DMS153 treated with DMSO at 0.1 percent for 48 hours (cell line): ENCODE measurements at regions not wholly inside any gene's neighbourhood (a gene's known extent, or its start where the extent isn't known, plus 50 kb on each side); places are given as distances from the start of the nearest gene placed in this dataset.
"Not testable (repeated sequence)": the region's sequence is repeated elsewhere in the genome, so short reads cannot be mapped to it uniquely, and the experiment has no call there.

ENCODE experiments used
- DNase-seq: peaks from one replicate; lab custom pipeline; 2025; ENCODE audit not compliant: unreplicated experiment; lab: John Stamatoyannopoulos, UW

DNA sequence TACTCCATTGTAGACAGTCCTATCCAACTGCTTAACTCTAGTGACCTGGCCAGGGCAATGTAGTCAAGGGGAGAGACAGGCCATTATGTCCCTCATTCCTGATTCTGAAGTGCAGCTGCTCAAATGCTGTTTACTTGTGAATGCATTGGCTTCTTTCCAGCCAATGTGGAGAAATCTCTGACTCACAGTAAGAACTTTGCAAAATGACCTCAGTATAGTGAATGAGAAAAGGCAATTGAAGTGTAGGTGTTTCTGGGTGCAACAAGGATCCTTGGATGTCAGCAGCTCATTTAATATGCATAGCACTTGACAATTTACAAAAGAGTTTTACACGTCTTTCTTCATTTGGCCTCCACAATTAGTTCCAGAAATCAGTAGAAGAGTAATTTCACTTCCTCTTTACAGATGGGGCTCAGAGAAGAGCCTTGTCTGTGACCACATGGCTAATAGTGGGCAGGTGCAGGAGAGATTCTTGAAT lies 367.2 kb downstream of the OSTF1 start:
- DNase-seq = no peak

DNA sequence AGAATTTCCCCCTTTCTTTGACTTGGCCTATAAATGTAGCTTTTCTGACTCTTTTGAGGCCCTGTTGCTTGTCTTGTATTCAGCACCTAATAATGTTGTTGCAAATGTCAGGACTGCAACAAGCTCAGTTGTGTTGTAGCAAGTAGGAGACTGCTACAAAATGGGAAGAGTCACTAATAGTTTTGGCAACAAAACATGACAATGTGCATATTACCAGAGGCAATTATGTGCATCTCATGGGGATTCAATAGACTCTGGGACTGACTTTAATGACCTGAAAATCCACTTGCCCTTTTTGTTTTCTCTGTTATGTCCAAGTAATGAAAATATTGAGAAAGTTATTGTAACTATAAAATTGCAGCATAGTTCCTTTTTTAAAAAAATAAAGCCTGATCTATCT lies 368.4 kb downstream of the OSTF1 start:
- DNase-seq = no peak

DNA sequence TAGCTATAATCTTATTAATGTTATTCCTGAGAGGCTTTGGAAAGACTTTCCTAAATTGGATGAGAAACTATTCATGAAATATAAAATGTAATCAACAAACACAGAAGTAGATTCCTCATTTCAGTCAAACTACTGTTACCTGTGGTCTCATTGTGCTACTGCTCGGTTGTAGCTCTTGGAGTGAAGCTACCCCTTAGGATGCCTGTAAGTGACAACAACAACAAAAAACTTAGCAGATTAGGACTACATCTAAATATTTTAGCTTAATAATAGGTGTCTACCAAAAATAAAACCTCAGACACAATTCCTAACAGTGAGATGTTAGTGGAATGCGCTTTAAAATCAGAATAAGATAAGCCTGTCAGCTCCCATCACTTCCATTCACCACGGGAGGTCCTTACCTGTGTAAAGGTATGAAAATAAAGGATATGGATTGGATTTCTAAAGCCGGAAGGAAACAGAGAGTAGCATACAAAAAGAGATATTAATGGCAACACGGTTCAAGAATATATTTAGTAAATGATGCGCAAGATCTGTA lies 369.2 kb downstream of the OSTF1 start:
- DNase-seq = no peak

DNA sequence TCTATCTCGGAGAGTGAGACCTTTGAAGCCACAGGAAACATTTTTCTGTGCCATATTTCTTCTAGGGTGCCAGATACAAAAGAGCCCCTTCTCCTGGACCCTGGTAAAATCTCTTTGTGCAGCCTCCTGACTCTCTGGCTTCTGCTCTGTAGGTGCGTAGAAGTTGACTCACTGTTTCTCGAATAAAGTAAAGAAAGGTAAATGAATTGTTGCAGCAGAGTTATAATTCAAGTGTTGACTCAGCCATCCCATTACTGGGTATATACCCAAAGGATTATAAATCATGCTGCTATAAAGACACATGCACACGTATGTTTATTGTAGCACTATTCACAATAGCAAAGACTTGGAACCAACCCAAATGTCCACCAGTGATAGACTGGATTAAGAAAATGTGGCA lies 371.0 kb downstream of the OSTF1 start:
- DNase-seq = not testable (repeated sequence)

DNA sequence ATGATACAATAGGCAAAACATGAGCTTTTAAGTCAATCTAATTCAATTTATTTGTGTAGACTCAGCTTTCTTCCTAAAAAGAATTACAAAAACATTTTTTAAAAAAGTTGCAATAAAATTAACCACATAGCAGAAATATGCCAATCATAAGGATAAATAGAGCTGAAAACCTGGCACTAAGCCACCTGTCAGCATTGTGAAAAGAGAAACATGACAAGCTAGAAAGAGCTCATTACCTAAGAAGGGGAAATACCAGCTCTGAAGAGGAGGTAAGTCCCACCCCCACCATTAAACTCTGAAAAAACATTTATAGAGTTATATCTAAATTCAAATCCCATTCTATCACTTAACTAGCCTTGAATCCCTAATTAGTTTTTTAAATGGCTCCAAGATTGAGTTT lies 372.9 kb downstream of the OSTF1 start:
- DNase-seq = no peak

DNA sequence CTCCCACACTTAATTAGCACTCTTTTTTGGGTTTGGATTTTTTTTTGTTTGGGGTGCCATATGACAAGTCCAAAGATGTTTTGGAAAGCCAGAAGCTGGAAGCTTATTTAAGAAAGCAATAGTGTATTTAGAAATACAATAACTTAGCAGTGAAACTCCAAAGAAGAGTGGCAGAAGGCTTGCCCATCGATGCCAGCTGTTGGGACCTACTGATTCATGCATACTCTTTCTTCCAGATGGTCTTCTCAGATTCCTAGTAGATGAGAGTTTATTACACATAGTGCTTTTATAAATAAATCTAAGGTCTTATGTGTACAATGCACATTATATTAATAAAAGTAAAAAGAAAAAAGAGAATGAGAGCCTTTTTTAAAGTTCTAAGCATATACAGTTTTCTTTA lies 374.6 kb downstream of the OSTF1 start:
- DNase-seq = no peak

DNA sequence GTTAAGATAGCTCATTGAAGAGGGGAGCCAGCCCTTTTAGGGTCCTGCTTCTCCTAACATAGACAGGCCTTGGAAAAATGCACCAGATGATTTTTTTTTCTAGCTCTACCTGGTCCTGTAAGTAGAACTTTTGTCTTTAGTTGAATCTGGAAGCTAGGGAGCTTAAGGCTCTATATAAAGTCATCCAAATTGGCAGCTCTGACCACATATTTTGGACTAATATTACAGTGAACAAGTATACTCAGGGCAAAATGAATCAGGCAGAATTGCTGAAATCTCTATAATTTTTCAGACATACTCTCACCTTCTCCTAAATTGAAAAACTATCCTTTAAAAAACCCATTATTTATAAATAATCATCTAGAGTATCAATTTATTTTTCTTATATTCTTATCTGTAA lies 375.6 kb downstream of the OSTF1 start:
- DNase-seq = no peak

DNA sequence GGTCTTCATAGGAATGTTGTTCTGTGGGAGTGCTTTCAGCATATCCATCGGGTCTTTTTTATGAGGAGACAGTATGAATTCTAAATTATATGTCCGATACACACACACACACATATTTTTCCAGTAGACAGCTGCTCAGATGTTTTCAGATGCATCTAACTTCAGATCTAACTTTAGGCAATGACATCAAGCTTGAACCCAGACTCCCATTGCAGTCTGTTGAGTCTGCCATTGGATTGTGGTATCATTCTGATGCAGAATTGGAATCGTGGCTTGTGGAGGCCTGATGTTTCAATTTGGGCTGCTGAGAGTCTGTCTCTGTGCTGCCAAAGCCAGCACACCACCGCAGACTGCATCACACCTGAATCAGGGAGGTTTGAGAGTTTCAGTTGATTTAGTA lies 376.4 kb downstream of the OSTF1 start:
- no peak for DNase-seq

DNA sequence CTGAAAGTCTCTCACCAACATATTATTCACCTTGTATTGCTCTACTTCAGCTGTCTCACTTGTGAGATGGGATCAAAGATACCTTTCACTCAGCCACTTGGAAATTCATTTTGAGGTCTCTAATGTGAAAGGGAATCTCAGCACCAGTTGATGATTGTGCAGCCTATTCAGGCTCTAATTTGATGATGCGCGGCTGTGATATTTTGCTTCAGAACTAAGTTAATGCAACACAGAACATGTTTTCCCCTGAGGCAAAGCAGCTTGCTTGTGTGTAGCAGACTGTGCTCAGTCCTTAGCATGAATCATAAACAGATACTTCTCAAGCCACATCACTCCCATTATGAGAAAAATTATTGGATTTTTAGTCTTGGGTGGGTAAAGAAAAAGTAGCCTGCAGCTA lies 378.8 kb downstream of the OSTF1 start:
- no peak for DNase-seq

DNA sequence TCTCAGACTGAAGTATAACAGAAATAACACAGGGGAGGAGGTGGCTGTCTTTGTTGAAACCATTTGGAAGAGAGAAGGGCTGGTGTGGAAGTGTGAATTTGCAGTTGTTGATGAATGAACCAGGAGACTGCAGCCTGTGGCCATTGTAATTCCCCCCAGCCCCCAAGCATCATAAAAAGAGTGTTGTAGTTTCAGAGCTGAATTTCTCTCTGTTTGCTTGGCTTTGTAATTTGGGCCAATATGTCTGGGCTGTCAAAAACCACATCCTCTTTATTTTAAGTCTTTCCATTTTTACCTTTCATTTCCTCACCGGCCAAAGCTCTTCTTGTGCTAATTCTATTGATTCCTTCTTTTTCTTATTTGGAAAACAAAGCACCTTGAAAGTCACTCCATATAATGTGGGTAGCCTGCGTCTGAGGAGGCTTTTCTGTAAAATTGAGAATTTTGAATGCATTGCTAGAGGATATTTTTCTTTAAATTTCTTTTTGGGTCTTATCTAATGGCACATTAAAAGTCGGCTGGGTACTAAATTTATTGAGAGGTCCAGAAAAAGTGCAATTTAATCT lies 383.3 kb downstream of the OSTF1 start:
- DNase-seq = no peak

DNA sequence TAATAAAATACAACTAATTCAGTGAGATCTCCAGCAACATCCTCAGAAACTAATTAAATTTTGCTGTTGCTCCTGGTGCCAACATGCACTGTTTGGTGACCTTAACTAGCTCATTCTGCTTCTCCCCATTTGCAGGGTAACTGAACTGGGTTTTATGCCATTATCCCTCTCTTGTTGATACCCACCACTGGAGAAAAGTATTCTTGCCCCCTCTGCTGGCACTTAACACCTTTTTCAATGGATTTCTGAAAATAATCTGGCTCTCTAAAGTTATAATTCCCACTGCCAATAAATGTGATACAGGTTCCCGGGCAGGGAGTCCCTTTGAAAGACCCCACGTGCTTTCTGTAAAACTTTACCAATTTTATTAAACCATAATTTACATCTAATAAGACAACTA lies 394.3 kb downstream of the OSTF1 start:
- no peak for DNase-seq

DNA sequence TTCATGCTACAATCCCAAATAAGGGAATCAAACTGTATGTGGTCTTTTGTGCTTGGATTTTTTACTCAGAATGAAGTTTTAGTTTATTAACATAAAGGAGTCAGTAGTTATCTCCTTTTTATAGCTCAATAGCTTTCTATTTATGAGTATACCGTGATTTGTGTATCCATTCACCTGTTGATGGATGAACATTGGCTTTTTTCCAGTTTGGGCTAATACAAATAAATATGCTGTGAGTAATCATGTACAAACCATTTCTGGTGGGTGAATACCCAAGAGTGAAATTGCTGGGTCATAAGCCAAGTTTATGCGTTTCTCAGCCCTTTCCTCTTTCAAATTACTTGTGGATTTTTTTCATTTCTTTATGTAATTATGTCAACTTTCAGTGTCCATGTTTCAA lies 395.3 kb downstream of the OSTF1 start:
- no peak for DNase-seq

DNA sequence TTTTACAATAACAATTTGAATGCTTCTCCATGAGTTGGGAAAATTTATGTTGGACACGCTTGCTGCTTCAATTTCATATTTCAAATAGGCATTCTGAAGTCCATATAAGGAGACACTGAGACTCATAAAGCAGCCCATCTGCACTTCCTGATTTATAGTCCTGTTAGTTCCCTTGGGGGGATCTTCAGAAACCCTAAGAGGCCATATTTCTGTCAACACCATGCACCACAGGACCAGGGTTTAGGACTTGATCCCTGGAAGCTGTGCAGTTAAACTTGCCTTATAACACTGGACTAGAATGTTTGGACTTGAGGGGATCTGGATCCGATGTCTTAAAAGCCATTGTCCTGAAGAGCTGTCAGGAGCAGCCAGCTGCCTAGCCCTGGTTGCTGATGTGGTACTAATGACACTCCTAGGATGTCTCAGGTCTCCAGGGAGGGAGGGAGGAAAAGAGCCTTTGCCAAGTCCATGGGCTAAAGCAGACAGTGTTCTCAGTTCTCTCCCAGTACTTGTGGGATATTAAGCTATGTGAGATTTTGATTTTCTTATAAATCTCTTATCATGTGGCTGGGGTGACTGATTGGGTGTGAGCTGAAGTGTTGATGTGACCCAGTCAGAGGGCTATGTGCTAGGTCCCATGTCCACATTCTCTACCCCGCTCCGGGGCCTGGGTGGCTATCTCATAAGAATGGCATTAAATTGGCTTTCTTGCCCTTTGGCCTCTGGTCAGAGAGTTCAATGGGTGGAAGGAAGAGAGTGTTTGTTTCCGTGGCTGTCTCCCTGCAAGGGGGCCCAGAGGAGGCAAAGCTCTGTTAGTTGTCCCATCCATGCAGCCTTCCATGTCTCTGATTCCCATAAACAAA lies 399.8 kb downstream of the OSTF1 start:
- no peak for DNase-seq

DNA sequence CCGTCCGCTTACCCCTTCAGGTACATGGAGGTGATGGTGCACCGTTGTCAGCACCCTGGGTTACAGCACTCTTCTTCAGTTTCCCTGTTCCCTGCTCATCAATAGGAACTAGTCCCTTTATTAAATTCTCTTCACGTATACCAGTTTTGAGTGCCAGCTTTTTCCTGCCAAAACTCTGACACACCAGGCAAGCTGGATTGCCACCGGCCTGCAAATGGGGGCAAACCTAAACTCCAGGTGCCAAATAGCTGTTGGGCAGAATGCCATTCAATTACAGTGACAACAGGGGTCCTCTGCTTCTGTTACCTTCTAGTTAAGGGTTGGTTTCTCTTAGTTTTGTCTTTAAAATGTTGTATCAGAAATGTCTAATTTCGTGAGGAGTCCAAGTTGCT lies 400.4 kb downstream of the OSTF1 start:
- DNase-seq = no peak

DNA sequence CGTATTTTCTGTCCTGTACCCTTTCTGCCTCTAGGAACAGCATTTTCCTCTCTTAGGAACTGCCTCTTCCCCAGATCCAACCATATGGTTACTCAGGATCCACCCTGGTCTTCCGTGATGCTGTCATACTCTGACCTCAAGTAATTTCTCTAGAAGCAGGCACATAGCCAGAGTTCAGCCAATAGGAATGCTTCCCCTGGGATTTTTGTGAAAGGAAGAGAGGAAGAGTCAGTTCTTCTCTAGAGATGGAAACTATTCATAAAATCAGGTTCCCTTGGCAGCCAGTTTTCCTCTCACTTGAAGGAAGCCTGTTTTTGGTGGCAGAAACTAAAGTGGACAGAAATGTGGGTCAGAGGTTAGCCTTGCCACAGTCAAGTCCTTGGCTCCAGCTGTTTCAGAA lies 400.1 kb upstream of the PCSK5 start:
- no peak for DNase-seq

DNA sequence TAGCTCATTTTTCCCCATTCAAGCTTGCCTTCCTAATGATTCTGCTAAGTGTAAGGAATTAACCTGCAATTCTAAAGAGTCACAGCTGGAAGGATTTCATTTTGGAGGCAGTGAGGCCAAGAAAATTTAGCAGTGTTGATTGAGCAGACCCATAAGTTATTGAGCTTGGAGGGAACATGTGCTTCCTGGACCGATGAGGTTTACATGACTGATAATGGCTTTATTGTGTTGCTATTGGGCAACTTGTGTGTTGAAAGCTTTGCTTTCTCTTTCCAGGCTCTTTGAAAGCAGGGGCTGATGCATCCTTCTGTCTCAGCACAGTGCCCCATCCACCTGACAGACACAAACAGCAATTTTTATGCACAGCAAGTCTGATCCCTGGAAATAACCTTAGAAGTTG lies 398.9 kb upstream of the PCSK5 start:
- DNase-seq = no peak

DNA sequence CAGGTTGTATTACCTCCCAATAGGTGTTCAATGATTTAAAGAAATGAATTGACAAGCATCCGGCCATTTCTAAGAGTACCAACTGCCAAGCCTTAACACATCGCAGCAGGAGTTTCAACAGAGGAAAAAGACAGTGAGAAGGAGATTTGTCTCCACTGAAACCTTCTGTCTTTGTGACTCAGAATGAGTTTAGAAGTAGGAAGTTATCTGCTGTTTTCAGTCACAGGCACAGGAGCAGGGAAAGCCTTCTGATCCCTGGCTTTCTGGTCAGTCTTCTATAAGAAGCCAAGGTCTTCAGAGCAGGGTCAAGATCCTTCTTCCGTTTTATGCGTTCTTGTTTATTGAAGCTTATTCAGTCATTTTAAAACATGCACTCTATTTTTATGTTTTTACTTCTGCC lies 390.7 kb upstream of the PCSK5 start:
- no peak for DNase-seq

DNA sequence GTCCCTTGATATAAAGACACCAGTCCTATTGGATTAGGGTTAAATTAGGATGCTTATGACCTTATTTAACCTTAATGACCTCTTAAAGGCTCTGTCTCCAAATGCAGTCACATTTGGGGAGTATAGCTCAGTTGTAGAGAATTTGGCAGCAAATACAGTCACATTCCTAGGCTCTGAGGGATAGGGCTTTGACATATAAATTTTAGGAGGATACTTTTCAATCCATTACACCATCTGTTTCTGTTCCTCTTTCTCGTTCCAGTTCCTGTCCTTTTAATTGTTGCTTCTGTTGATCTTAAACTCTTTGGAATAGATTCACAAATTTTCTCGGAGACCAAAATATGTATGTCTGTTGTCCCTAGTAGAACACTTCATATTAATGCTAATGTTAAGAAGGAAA lies 390.0 kb upstream of the PCSK5 start:
- DNase-seq = no peak

DNA sequence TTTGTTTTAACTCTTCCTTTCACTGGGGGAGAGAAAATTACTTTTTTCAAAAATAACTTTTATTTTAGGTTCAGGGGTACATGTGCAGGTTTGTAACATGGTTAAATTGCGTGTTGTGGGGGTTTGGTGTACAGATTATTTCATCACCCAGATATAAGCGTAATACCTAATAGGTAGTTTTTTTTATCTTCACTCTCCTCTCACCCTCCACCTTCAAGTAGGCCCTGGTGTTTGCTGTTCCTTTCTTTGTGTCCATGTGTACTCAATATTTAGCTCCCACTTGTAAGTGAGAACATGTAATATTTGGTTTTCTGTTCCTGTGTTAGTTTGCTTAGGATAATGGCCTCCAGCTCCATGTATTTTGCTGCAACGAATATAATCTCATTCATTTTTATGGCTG lies 389.5 kb upstream of the PCSK5 start:
- not testable (repeated sequence) for DNase-seq

DNA sequence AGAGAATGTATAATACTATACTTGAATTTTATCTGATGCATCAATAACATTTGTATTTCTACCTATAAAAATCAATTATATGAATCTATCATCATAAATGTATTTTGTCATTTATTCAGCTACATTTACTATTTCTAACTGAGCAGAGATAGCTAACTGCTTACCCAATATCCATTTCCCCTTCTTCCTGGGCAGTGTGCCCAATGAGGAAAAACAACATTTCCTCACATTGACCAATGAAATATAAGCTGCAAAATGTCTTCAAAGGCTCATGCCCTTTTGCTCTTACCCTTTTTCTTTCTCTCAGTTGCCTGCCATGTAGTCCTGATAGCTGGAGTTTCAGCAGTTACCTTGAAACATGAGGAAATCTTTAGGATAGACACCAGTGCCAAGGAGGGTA lies 385.8 kb upstream of the PCSK5 start:
- no peak for DNase-seq

DNA sequence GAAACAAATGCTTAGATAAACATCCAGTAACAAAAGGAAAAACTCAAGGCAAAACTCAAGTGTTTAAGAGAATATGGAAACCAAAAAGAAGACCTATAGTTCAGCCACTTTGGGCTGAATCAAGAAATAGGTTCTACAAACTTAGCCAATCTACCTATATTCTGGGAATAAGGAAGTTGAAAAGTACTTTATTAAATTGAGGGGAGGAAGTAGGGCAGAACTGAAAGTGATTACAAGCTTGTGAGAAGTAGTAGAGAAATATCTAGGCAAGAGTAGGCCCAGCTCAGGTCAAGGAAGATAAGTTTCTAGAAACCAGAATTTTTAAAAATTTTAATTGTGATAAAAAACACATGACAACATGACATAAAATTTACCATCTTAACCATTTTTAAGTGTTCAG lies 384.8 kb upstream of the PCSK5 start:
- DNase-seq = no peak

DNA sequence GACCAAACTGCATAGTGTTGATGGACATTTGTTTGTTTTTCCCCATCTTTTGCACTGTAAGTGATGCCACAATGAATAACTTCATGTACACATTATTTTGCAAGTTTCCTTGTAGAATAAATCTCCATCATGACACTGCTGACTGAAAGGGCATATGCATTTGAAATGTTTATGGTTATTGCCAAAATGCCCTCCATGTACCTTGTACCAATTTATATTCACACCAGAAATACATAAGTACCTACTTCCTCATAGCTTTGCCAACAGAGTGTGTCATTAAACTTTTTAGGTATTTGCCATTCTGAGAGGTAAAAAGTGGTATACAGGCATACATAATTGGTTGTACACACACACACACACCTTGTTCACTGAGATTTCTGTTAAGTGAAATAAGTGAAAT lies 361.0 kb upstream of the PCSK5 start:
- no peak for DNase-seq

DNA sequence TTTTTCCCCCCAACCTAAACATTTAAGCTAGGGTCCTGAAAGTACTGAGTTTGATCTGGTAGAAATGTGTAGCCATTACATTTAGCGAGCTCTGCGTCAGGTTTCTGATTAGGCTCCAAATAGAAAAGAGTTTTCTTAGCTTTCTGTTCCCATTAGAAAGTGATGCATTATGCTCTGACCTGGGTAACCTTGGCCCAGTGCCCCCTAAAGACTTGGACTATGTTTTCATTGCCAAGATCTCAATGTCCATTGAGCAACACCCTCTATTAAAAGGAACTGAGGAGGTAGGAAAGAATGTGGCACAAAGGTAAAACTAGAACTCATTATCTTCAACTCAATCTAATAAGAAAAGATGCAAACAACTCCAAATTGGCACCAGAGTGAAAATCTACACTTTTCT lies 358.9 kb upstream of the PCSK5 start:
- no peak for DNase-seq
